IPS DF 6.9 (cell line): ENCODE measurements at regions not wholly inside any gene's neighbourhood (a gene's known extent, or its start where the extent isn't known, plus 50 kb on each side); places are given as distances from the start of the nearest gene placed in this dataset.

ENCODE experiments used
- DNase-seq: peaks from one replicate; pipeline ENCODE4 v3.0.0-alpha.2; 2013; ENCODE audit warnings: low read depth, low spot score
- H3K27ac ChIP-seq: one replicate; pipeline ENCODE4 v1.5.1; 2013; ENCODE audit warnings: low read length, control low read depth
- H3K27me3 ChIP-seq: 2 replicates; pipeline ENCODE4 v1.6.1; 2013; ENCODE audit warnings: mild to moderate bottlenecking, low read length; ENCODE audit not compliant: control insufficient read depth, insufficient read depth
- H3K36me3 ChIP-seq: 2 replicates; pipeline ENCODE4 v1.6.1; 2013; ENCODE audit warnings: low read length; ENCODE audit not compliant: control insufficient read depth, insufficient read depth
- H3K4me1 ChIP-seq: 2 replicates; pipeline ENCODE4 v1.6.1; 2013; ENCODE audit warnings: low read length; ENCODE audit not compliant: control insufficient read depth, insufficient read depth
- H3K4me3 ChIP-seq: 2 replicates; pipeline ENCODE4 v1.5.1; 2013; ENCODE audit warnings: mild to moderate bottlenecking, low read length
- H3K9me3 ChIP-seq: 2 replicates; pipeline ENCODE4 v1.6.1; 2013; ENCODE audit warnings: low read length, inconsistent platforms; ENCODE audit not compliant: control insufficient read depth, insufficient read depth
- WGBS: extraction: QIAGEN DNeasy Blood & Tissue Kit; methylation state at CpG from one replicate; pipeline ENCODE4 v1.1.7; 2013; ENCODE audit warnings: mixed read lengths, missing lambda C conversion rate; ENCODE audit not compliant: insufficient read length, insufficient coverage; 5-methylcytosine and 5-hydroxymethylcytosine counted together

DNA sequence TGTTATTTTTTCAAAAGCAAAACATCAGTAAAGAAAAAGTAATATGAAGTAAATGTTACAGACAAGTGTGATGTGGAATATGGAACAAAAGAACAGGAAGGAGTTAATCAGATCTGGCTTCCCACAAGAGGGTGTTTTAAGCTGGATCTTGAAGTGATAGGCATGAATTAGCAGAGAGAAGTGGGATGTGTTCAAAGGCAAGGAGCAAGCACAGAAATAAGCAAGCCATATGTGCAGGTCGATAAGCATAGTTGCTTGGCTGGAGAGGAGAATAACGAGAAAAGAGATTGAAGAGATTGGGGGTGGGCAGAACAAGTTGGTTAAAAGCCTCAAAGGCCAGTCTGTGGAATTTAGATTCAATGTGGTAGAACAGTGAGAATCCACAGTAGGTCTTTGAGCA, 60.9 kb upstream of the PRPS1 start:
- no CpG with 5 or more reads among the region's 2 CpGs for WGBS
- H3K36me3 ChIP-seq, result no peaks in the 10 kb centered on the region
- no peaks in the 10 kb centered on the region for H3K27me3 ChIP-seq
- H3K9me3 ChIP-seq, result no peaks in the 10 kb centered on the region
- H3K4me3 ChIP-seq, result no peak overlapping the region
- no peaks in the 10 kb centered on the region; the same call in none of the 2 replicates for H3K4me1 ChIP-seq
- no peak for DNase-seq
- no peak overlapping the region for H3K27ac ChIP-seq

DNA sequence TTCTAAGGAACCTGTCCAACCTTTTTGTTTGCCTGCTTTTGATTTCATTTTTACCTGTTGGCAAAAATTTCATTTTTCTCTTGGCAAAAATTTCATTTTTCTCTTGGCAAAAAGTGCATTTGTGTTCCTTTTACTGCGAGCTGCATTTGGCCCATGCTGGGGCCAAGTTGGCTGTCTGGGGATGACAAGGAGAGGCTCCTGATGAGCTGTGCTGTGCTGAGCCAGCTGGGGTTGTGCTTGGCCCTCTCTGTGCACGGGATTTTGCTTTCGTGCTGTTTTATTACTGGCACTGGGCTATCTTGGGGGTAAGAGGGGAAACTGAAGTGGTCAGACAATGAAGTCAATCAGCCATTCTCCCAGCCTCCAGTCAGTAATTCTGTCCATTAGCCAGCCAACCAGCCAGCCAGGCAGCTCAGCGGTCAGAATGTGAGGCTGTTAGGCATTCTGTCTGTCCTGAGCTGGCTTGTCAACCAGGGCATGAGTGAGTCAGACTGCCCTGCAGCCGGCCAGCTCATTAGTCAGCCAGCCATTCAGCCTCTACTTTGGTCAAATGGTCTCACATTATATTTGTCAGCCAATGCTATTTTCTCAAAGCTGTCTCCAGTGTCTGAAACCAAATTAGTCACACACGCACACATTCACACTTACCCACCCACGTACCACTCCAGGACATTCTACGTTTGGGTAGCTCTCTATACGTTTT, 56.9 kb upstream of the PRPS1 start:
- no peaks in the 10 kb centered on the region for H3K27me3 ChIP-seq
- H3K36me3 ChIP-seq, result no peaks in the 10 kb centered on the region
- no peaks in the 10 kb centered on the region for H3K9me3 ChIP-seq
- H3K4me1 ChIP-seq, result no peaks in the 10 kb centered on the region
- no peak overlapping the region for H3K27ac ChIP-seq
- 100% methylated on average over 3 of the region's 9 CpGs for WGBS
- no peak for DNase-seq
- H3K4me3 ChIP-seq, result no peak overlapping the region

DNA sequence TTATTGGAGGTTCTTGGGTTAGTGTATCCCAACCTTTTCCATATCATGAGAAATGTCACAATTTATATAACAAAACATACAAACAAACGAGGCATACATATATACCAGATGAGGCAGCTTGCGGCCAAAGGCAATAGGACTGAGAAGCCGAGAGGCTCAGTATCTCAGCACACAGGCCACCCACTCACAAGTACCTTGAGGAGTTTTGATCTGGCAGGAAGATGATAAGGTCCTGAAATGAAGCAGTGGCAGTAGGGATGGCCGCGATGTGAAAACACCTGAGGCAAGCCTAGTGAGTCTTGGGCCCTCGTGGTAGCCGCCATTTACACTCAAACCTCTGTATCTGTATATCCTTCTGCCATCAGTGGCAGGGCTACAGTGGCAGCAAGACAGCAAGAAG, 55.3 kb upstream of the PRPS1 start:
- H3K36me3 ChIP-seq, result no peaks in the 10 kb centered on the region
- H3K27ac ChIP-seq, result no peak overlapping the region
- no peaks in the 10 kb centered on the region for H3K9me3 ChIP-seq
- H3K4me3 ChIP-seq, result no peak overlapping the region
- H3K27me3 ChIP-seq, result no peaks in the 10 kb centered on the region
- WGBS, result no CpG with 5 or more reads among the region's 7 CpGs
- DNase-seq, result no peak
- H3K4me1 ChIP-seq, result no peaks in the 10 kb centered on the region

DNA sequence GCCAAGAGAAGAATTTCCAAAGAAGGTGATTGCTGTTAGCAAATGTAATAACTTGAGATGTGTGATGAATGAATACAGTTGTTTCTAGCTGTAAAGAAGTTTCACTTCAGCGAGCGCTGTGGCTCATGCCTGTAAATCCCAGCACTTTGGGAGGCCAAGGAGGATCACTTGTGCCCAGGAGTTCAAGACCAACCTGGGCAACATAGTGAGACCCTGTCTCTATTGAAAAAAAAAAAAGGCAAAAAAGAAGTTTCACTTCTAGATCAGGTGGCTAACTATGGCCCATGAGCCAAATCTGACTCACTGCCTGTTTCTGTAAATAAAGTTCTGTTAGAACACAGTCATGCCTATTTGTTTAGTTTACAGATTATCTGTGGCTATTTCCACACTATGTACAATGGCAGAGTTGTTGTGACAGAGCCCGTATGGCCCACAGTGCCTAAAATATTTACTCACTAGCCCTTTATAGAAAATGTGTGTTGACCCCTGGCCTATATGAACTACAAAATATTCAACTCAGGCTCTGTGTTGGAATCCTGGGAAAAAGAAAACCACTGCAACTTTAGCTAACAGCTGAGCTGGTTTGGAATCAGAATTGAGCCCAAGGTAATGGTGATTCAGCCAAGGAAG, 54.1 kb upstream of the PRPS1 start:
- H3K4me3 ChIP-seq, result no peak overlapping the region
- WGBS, result no CpG with 5 or more reads among the region's 3 CpGs
- no peak for DNase-seq

DNA sequence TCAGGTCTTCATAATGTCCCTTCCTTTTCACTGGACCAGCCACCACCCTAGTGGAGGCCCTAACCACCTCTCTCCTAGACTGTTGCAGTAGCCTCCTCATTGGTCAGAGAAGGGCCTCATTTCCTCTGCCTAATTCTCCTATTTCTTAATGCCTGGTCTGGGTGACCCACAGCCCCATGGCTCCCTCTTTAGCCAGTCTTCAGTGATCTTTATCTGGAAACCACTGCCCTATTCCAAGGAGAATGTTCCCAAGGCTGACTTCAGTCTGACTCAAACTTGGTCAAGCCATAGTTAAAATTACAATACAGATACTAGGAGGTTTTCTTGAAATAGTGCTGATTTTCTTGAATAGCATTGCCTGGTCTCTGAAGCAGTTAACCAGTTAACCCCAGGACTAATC, 53.6 kb upstream of the PRPS1 start:
- DNase-seq, result no peak
- H3K27ac ChIP-seq, result no peak overlapping the region

More for the DNA sequence above, 54.1 kb upstream of the PRPS1 start:
- Histone ChIP-seq H3K36me3 (no peaks in the 10 kb centered on the region), H3K27me3 (no peaks in the 10 kb centered on the region), H3K9me3 (no peaks in the 10 kb centered on the region), H3K27ac (no peak overlapping the region), H3K4me1 (no peaks in the 10 kb centered on the region; the same call in 1 of the 2 replicates)

DNA sequence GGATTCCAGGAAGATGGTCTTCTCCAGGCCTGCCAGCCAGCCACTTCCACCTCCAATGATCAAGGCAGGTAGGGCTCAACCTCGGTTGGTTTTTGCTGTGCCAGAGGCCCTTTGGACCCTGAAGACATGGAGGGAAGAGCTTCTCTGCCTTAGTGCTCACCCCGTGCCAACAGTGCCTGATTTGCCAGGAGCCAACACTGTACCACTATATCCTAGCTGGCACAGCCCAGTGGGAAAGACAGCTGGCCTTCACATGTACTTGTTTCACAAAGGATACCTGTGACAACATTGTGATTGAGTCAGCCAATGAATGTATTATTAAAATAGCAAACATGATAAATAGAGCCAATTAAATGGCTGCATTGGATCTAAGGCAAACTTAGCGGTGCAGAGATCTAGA, 51.9 kb upstream of the PRPS1 start:
- H3K27me3 ChIP-seq, result no peaks in the 10 kb centered on the region
- no CpG with 5 or more reads among the region's 3 CpGs for WGBS

More for the DNA sequence above, 53.6 kb upstream of the PRPS1 start:
- H3K9me3 ChIP-seq, result no peaks in the 10 kb centered on the region
- no peaks in the 10 kb centered on the region; the same call in 1 of the 2 replicates for H3K4me1 ChIP-seq
- H3K4me3 ChIP-seq, result no peak overlapping the region
- H3K27me3 ChIP-seq, result no peaks in the 10 kb centered on the region
- no peaks in the 10 kb centered on the region for H3K36me3 ChIP-seq

DNA sequence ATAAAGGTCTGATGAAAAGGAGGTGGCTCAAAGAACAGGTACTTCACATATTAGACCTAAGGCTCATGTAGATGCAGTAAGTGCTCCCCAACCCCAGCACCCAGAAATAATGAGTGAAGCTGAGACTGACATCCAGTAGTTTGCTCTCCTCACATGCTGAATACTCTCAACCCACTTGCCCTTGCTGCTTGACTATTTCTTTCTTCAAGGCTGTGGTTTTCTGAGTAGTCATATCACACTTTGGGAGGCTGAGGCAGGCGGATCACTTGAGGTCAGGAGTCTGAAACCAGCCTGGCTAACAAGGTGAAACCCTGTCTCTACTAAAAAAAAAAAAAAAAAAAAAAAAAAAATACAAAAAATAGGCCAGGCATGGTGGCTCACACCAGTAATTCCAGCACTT, 51.5 kb upstream of the PRPS1 start:
- Histone ChIP-seq H3K4me1 (no peaks in the 10 kb centered on the region; the same call in 1 of the 2 replicates), H3K9me3 (no peaks in the 10 kb centered on the region), H3K4me3 (no peak overlapping the region), H3K36me3 (no peaks in the 10 kb centered on the region), H3K27ac (no peak overlapping the region), H3K27me3 (no peaks in the 10 kb centered on the region)
- no peak for DNase-seq
- no CpG with 5 or more reads among the region's 1 CpG for WGBS

More for the DNA sequence above, 51.9 kb upstream of the PRPS1 start:
- no peaks in the 10 kb centered on the region for H3K9me3 ChIP-seq
- no peak overlapping the region for H3K4me3 ChIP-seq
- no peaks in the 10 kb centered on the region; the same call in 1 of the 2 replicates for H3K4me1 ChIP-seq
- DNase-seq, result no peak
- no peaks in the 10 kb centered on the region for H3K36me3 ChIP-seq
- H3K27ac ChIP-seq, result no peak overlapping the region

DNA sequence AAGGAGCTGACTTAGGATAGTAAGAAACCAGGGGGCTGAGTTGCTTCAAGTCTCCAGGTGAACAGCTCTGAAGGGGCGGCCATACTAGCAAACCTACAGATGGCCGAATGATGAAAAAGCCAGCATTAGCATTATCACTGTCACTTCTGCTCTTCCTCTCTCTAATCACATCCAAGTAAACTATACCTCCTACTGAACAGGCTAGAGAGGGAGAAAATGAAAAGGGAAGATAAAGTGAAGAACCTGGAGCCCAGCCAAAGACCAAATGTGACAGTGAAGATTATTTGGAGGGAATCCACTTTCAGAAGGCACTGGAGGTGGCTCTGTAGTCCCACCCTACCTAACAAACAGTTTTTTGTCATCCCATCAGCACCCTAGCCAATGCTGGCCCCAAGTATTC, 50.4 kb upstream of the PRPS1 start:
- H3K4me3 ChIP-seq, result no peak overlapping the region
- H3K36me3 ChIP-seq, result no peaks in the 10 kb centered on the region
- no peak overlapping the region for H3K27ac ChIP-seq
- no peak for DNase-seq
- no peaks in the 10 kb centered on the region; the same call in 1 of the 2 replicates for H3K4me1 ChIP-seq
- WGBS, result no CpG with 5 or more reads among the region's 2 CpGs
- H3K27me3 ChIP-seq, result no peaks in the 10 kb centered on the region
- no peaks in the 10 kb centered on the region for H3K9me3 ChIP-seq
